ENCODE measurements at regions not wholly inside any gene's neighbourhood (a gene's known extent, or its start where the extent isn't known, plus 50 kb on each side); places are given as distances from the start of the nearest gene placed in this dataset.

GRCh38 chr6:81093051-81093450, 659.4 kb downstream of the TENT5A start:
- TF ChIP-seq EZH2 (IDR thresholded peaks at IDR 0.05; ENCODE audit: borderline replicate concordance, low read depth, low read length, poor library complexity, severe bottlenecking) (no peak), CTCF (conservative IDR thresholded peaks at IDR 0.05; ENCODE audit: low read depth, low read length) (no peak)
